Esophagus muscularis mucosa (tissue), 3 donors: ENCODE measurements at regions not wholly inside any gene's neighbourhood (a gene's known extent, or its start where the extent isn't known, plus 50 kb on each side); places are given as distances from the start of the nearest gene placed in this dataset.

Source experiments
- CTCF ChIP-seq, 3 experiments: fragments of 200-600 bp in 2 of 3; fragments of 450-650 bp in 1 of 3; sonication (generic) in 2 of 3; IDR thresholded peaks; one replicate each; pipeline ENCODE4 v1.5.1; 2017 to 2019; ENCODE audit warnings: antibody characterized with exemption in 3 of 3, mild to moderate bottlenecking in 2 of 3, moderate library complexity in 1 of 3
- POLR2A ChIP-seq: fragments of 450-650 bp; IDR thresholded peaks from one replicate; pipeline ENCODE4 v1.6.1; 2017; ENCODE audit warnings: antibody characterized with exemption, moderate library complexity, mild to moderate bottlenecking, low read depth
- POLR2AphosphoS5 ChIP-seq, 2 donors: sonication (generic); formaldehyde crosslinking; IDR thresholded peaks; one replicate each; pipeline ENCODE4 v1.6.1; 2017; ENCODE audit warnings: antibody characterized with exemption in 2 of 2

GRCh38 chr3:39631136-39631535, 163.7 kb downstream of the MOBP start:
- TF ChIP-seq CTCF (IDR thresholded peaks at IDR 0.05) = no peak
- no peak for TF ChIP-seq POLR2A
- TF ChIP-seq POLR2AphosphoS5 (IDR thresholded peaks at IDR 0.05) = no peak
